Activated T-cell treated with anti-CD3 and anti-CD28 coated beads for 1 hour (primary cell): ENCODE measurements at regions not wholly inside any gene's neighbourhood (a gene's known extent, or its start where the extent isn't known, plus 50 kb on each side); places are given as distances from the start of the nearest gene placed in this dataset.
"Not testable (repeated sequence)": the region's sequence is repeated elsewhere in the genome, so short reads cannot be mapped to it uniquely, and the experiment has no call there.

Experiments
- DNase-seq: peaks from one replicate; pipeline ENCODE4 v3.0.0-alpha.2; 2020; ENCODE audit warnings: low read depth

GRCh38 chr6:168825226-168826077 is 384.5 kb downstream of the SMOC2 start:
- no peak for DNase-seq

GRCh38 chr6:168823397-168824212 is 382.6 kb downstream of the SMOC2 start:
- no peak for DNase-seq

DNA sequence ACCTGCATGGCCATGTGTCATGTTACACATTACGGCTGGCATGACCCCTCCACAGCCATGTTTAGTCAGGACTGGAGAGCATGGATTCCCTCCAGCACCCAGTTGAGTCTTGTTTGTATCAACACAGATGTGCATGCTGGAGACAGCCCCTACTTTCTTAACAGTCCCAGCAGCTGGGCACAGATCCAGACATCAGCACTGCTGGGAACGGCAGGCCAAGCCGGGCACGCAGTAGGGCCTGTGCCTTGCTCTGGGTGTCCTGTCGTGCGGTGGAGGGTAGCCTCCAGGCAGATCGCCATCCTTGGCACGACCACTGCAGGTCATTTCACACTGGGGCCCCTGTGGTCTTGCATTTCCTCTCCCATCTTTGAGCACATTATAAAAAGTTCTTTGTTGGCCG is 381.4 kb downstream of the SMOC2 start:
- no peak for DNase-seq

DNA sequence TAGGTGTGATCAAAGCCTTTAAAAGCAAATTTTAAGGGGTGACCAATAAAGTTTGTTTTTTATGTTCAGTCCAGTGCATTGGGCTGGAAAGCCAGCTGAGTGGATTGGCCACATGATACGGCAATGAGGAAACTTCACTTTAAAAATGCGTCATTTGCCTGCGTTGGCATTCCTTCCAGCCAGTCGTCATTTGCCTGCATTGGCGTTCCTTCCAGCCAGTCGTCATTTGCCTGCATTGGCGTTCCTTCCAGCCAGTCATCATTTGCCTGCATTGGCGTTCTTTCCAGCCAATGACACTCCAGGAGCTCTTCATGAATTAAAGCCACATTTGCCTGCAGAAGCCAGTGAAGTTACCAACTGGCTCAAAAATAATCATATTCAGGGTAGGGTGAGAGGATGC is 378.6 kb downstream of the SMOC2 start:
- DNase-seq = no peak

DNA sequence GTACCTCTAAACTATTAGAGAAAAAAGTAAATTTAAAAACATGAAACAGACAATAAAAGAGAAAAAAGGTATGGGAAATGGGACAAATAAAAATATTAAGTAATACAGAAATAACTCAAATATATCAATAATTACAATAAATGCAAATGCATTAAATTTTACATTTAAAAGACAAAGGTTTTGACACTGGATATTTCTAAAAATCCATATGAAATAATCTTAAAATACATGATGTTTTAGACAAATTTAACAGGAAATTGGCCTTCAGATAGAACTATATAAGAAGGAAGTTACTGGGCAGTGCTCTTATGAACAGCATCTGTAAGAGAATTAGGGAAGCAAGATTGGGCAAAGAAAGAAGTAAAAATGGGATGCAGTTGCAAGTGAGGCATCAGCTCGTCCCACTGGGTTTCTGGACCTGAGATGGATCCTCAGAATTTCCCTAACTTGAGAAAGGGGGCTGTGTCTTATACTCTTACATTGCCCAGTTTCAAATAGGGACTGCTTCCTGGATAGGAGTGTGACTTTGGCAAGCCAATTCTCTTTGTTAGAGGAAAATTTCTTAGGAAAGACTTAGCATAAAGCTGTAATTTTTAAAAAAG is 376.7 kb downstream of the SMOC2 start:
- no peak for DNase-seq

DNA sequence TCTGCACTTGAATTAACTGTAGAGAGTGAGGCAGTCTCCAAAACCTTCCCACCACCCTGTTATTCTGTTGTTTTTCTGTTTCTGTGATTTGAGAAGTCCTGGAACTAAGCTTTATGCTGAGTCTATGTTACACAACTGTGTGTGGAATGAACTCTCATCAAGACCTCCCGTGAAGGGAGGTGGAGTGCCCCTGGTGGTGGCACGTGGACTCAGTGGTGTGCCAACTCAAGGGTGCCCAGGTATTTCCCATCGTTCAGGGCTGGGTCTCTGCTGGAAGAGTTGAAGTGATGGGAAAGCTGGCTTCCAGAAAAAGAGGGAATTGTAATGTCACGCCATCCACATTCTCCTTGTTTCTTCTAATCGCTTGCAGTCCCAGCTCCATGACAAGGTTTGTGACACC is 374.2 kb downstream of the SMOC2 start:
- no peak for DNase-seq

DNA sequence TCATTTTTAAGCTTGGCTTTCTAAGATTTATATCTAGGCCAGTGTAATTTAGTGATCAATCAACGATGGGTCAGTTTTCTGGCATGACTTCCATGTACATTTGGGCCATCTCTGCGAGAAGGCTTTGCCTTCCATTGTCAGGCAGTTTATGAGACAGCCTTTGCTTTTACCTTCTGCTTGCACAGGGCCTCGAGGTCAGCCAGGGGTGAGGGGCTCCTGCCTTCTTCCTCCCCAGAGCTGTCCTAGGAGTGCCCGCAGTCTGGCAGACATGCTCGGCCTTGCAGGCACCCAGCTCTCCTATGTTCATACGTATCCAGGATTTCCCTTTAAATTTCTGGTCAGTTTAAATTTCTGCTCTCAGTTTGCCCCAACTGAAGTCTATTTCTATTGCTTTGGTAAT is 367.2 kb downstream of the SMOC2 start:
- DNase-seq = no peak

DNA sequence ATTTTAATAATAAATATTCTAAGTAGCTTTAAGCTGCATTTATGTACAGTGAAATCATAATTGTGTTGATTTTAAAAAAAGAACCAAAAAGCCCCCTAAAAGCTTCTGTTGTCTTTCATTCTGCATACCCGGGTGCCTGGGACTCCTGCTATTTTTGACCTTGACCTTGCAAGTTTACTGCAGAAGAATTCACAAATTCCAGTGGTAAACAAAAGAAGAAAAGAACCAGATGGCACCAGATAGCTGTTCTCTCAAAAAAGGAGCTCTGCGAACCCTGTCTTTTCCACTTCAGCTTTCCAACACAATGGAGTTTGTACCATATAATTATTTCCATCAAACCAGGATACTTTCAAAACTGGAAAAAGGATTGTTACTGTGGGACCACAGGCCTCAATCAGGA is 363.3 kb downstream of the SMOC2 start:
- DNase-seq = no peak

DNA sequence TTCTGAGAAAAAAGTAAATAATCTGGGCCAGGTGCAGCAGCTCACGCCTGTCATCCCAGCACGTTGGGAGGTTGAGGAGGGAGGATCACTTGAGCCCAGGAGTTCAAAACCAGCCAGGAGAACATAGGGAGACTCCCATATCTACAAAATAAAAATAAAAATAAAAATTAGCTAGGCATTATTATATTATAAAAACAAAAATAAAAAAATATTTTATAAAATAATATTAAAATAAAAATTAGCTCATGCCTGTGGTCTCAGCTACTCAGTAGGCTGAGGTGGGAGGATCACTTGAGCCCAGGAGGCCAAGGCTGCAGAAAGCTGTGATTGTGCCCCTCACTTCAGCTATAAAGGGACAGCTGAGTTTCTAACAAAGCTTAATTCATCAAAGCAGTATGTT is 362.9 kb downstream of the SMOC2 start:
- no peak for DNase-seq

DNA sequence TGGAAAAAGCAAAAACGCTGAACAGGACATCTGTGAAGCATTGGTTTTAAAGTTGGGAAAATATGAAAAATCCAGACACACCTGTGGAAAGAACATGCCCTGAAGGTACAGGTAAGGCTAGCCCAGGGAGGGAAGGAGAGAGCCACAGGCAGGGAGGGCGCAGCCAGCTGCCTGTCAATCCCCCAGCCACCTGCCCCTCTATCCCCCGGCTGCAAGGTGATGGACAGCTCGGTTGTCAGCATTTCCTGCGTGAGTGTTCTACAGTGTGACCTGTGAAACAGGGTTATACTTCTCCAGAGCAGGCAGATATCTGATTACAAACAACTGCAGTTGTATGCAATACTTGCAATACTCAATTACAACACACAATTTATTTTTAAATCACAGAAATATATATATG is 358.1 kb downstream of the SMOC2 start:
- no peak for DNase-seq

- DNase-seq = no peak
Measured at GRCh38 chr6:168796106-168796505, 355.1 kb downstream of the SMOC2 start.

DNA sequence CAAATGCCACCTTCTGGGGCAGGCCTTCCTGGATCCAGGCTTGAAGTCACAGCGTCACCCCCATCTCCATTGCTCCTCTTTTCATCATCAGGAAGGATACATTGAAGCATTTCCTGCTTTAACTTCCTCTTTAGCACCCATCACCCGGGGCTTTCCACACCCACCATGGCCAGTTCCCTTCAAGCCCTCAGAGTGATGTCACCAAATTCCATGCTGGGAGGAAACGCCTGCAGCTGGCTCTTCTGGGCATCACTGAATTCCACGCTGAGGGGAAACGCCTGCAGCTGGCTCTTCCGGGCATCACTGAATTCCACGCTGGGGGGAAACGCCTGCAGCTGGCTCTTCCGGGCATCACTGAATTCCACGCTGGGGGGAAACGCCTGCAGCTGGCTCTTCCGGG is 354.6 kb downstream of the SMOC2 start:
- DNase-seq = not testable (repeated sequence)

- no peak for DNase-seq
Measured at GRCh38 chr6:168794491-168794890, 353.5 kb downstream of the SMOC2 start.

- no peak for DNase-seq
Measured at GRCh38 chr6:168793649-168794048, 352.7 kb downstream of the SMOC2 start.

GRCh38 chr6:168791917-168792316 is 350.9 kb downstream of the SMOC2 start:
- DNase-seq = no peak

DNA sequence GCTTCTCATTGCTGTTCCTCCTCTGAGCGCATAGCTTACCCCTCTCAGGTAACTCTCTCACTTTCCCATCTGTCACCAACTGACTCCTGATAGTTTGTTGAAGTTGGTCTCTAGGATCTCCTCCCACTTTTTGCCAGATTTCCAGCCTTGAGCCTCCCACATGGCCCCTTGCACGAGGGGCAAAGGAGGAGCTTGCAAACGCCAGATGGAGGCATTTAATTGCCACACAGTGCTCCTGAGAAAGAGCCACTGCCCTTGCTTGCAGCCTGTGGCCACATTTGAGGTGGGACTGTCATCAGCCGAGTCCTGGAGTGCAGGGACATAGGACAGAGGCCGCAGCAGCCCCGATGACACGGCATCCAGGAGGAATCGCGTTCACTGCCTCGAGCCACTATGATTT is 348.7 kb downstream of the SMOC2 start:
- no peak for DNase-seq

DNA sequence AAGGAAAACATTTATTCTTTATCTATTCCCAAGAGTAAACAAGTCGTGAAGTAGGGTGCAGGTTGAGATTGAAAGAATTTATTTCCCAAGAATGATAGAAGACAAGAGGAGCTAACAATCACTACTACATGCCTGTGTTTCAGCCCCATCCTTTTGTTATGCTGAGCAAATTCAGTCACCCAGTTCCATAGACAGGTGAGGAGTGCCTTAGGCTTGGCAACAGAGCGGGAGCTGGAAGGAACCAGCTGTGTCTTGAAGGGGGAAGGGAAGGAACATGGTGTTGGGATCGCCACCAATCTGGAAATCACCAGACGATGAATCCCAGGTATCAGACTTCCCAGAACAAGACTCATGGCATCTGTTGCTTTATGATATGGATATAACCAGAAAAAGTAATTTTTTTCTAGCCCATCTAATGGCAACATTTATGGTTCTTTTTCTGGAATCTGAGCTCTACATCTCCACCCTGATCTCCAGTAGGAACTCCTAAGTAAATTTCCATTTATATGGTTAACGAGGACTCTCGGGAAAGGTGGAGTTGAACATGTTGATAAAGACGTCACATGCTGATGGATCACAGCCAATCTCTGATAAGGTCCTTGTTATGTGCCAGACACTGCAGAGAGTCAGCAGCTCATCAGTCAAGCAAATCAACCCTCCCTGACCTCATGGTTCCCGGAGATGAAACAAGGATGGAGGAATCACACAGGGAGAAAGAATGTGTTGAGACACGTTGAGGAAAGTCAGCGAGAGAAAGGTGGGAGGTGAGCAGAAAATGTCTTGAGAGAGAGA is 344.9 kb downstream of the SMOC2 start:
- DNase-seq = no peak

DNA sequence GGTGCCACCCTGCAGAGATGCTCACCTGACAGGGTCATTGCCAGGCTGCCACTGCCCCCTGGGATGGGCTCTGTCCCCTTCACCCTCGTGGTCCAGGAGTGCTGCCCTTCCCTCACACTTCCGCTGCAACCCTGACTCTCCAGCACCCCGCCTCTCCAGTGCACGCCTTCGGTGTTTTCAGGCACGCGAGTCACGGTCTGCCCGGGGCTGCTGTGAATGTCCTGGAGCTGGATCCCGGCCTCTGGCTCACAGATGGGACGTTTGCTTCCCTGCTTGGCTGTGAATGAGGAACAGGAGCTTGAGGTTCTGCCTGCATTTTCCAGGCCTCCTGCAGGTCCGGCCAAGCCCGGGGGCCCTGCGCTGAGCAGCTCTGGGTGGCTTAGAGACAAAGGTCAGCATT is 343.4 kb downstream of the SMOC2 start:
- no peak for DNase-seq

- DNase-seq = no peak
Measured at GRCh38 chr6:168783720-168784119, 342.7 kb downstream of the SMOC2 start.

DNA sequence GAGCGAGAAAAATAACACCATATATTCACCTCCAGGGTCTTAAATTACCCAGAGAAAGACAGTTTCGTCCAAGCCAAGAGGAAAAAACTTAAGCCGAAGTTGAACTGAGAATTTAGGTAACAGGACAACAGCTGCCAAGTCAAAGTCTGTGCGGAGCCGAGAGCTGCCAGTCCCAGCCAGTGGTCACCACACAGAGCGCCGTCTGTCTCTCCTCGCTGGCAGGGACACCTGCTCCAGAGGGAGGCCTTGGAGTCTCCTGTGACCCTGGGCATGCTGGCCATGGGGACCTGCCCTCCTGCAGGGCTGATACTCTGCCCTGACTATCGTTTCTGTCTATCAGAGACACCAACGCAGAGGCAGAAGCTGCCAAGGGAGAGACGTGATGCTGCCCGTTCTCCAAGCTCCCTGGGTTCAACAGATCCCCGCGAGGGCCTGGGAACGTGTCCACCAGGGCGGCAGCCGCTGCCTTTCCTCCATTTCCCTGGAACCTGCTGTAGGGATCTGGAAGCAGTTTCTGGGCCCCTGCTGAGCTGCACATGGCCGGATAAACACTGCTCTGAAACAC is 341.3 kb downstream of the SMOC2 start:
- no peak for DNase-seq

DNA sequence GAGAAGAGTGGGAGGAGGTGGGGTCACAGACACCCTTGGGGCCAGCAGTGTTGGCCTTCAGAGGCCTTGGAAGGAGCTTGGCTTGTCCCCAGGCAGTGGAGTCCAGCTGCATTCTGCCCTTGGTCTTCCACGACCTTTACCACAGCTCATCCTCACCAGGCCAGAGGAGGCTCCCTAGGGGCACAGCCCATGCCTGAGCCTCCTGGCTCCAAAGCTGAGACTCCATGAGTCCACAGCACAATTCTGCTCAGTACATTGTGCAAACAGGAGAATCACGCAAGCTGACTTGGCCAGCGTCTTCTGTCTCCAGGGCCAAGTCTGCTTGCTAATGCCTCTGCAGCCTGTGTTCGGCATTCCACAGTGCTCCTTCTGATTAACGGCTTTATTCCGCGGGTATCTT is 337.2 kb downstream of the SMOC2 start:
- DNase-seq = no peak

- DNase-seq = no peak
Measured at GRCh38 chr6:168774381-168774780, 333.4 kb downstream of the SMOC2 start.
